Suprapubic skin (tissue), 4 donors: ENCODE measurements at regions not wholly inside any gene's neighbourhood (a gene's known extent, or its start where the extent isn't known, plus 50 kb on each side); places are given as distances from the start of the nearest gene placed in this dataset.

Experiments
- DNase-seq, 2 donors: peaks; one replicate each; pipeline ENCODE4 v3.0.0-alpha.2; 2019; ENCODE audit warnings: low spot score in 2 of 2
- H3K27ac ChIP-seq: fragments of 200-600 bp; sonication (generic); one replicate; pipeline ENCODE4 v1.5.1; 2019
- H3K27me3 ChIP-seq: fragments of 200-600 bp; sonication (generic); one replicate; pipeline ENCODE4 v1.5.1; 2019
- H3K36me3 ChIP-seq: fragments of 200-600 bp; sonication (generic); one replicate; pipeline ENCODE4 v1.5.1; 2019
- H3K4me1 ChIP-seq: fragments of 200-600 bp; sonication (generic); one replicate; pipeline ENCODE4 v1.5.1; 2019
- H3K4me3 ChIP-seq: fragments of 200-600 bp; sonication (generic); one replicate; pipeline ENCODE4 v1.5.1; 2019; ENCODE audit warnings: mild to moderate bottlenecking
- H3K9me3 ChIP-seq: fragments of 200-600 bp; sonication (generic); one replicate; pipeline ENCODE4 v1.5.1; 2019
- CTCF ChIP-seq, 2 donors: fragments of 200-600 bp in 1 of 2; fragments of 450-650 bp in 1 of 2; sonication (generic) in 1 of 2; IDR thresholded peaks; one replicate each; pipeline ENCODE4 v1.5.1; 2016 to 2019; ENCODE audit warnings: antibody characterized with exemption in 2 of 2, mild to moderate bottlenecking in 1 of 2, moderate library complexity in 1 of 2
- EP300 ChIP-seq: sonication (generic); formaldehyde crosslinking; IDR thresholded peaks from one replicate; pipeline ENCODE4 v1.6.1; 2017; ENCODE audit warnings: antibody characterized with exemption
- POLR2A ChIP-seq, 2 donors: fragments of 450-650 bp; IDR thresholded peaks; one replicate each; pipeline ENCODE4 v1.6.1; 2017; ENCODE audit warnings: antibody characterized with exemption in 2 of 2, mild to moderate bottlenecking in 2 of 2, moderate library complexity in 2 of 2
- POLR2AphosphoS5 ChIP-seq, 3 donors: sonication (generic); formaldehyde crosslinking; IDR thresholded peaks; one replicate each; pipeline ENCODE4 v1.6.1; 2017; ENCODE audit warnings: antibody characterized with exemption in 3 of 3
- WGBS: methylation state at CpG from one replicate; pipeline ENCODE4 v1.1.5; 2018; 5-methylcytosine and 5-hydroxymethylcytosine counted together

GRCh38 chr2:152251811-152252210, 76.2 kb upstream of the STAM2 start:
- DNase-seq: no peak
- 73% methylated on average over 2 of the region's 2 CpGs for WGBS
- H3K4me1 ChIP-seq: no peaks in the 10 kb centered on the region
- H3K27ac ChIP-seq: no peak overlapping the region
- H3K36me3 ChIP-seq: no peaks in the 10 kb centered on the region
- H3K9me3 ChIP-seq: no peaks in the 10 kb centered on the region
- TF ChIP-seq POLR2A (IDR thresholded peaks at IDR 0.05) (no peak), CTCF (IDR thresholded peaks at IDR 0.05) (no peak), POLR2AphosphoS5 (IDR thresholded peaks at IDR 0.05) (no peak), EP300 (no peak)
- H3K4me3 ChIP-seq: no peak overlapping the region
- H3K27me3 ChIP-seq: peaks cover 5% of the 10 kb centered on the region

DNA sequence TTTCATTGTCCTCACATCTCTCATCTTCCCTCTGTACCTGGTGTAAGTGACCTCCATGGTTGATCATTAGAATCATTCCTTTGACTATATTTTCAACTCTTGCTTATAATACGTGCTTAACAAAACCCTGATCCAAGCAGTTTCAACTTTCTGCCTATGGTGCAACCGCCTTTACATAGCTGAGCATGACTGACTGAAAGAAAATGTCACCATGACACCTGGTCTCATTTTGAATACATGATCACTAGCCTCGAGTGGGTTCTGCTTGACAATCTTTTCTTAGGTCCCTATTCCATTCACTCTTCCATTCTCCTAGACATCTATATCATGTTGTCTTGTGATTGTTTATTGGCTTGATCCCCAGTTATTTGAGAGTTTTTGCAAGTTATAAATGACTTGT, 78.9 kb upstream of the STAM2 start:
- Histone ChIP-seq H3K9me3 (no peaks in the 10 kb centered on the region), H3K4me3 (no peak overlapping the region), H3K27me3 (no peaks in the 10 kb centered on the region), H3K27ac (no peak overlapping the region), H3K4me1 (no peaks in the 10 kb centered on the region), H3K36me3 (no peaks in the 10 kb centered on the region)
- no peak for DNase-seq
- TF ChIP-seq POLR2AphosphoS5 (IDR thresholded peaks at IDR 0.05): no peak
- TF ChIP-seq CTCF (IDR thresholded peaks at IDR 0.05): no peak
- TF ChIP-seq EP300: no peak
- 97% methylated on average over 3 of the region's 3 CpGs for WGBS

DNA sequence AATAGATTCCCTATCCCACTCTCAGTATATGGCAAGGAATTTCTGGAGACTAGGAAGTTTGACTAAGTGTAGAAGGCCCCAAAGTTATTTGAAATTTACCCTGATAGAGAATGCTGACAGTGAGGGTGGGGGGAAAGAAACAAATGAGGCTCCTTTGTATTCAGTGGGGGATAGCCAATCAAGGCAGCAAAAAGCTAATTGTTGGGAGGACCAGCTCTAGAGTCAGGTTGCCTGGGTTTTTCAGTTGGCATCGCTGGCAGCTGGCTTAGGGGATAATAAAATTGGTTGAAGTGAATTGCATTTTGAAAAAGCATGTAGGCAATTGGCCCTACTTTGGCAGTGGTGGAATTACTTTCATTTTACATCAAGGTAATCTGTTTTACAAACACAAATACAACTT, 79.4 kb upstream of the STAM2 start:
- Histone ChIP-seq H3K4me3 (no peak overlapping the region), H3K36me3 (no peaks in the 10 kb centered on the region), H3K27me3 (no peaks in the 10 kb centered on the region), H3K9me3 (no peaks in the 10 kb centered on the region), H3K27ac (no peak overlapping the region), H3K4me1 (no peaks in the 10 kb centered on the region)
- TF ChIP-seq CTCF (IDR thresholded peaks at IDR 0.05): no peak
- no peak for TF ChIP-seq POLR2AphosphoS5 (IDR thresholded peaks at IDR 0.05)
- TF ChIP-seq EP300: no peak
- no peak for TF ChIP-seq POLR2A (IDR thresholded peaks at IDR 0.05)
- DNase-seq: no peak
- 100% methylated on average over 1 of the region's 1 CpG for WGBS

DNA sequence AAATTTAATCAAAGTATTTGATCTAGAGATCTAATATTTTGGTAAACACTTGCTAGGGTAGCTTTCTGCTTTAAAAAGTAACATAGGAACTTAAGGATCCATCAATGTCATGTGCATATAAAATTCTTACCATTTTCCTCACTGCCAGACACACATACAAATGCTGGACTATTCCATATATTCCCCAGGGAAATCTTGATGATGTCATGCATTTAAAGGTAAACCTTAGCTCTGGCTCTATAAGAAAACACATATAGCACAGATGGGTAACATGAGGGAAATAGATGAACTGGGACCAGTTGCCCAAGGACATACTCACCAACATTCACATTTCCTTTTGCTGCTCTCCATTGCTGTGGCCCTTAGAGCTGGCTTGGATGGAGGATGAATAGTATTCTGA, 79.1 kb upstream of the FMNL2 start:
- H3K4me1 ChIP-seq: no peaks in the 10 kb centered on the region

GRCh38 chr2:152260939-152261338, 74.0 kb upstream of the FMNL2 start:
- DNase-seq: no peak
- 77% methylated on average over 4 of the region's 4 CpGs for WGBS
- H3K4me3 ChIP-seq: no peak overlapping the region
- H3K27me3 ChIP-seq: no peaks in the 10 kb centered on the region
- H3K27ac ChIP-seq: no peak overlapping the region
- H3K36me3 ChIP-seq: no peaks in the 10 kb centered on the region
- no peak for TF ChIP-seq POLR2A (IDR thresholded peaks at IDR 0.05)
- no peak for TF ChIP-seq CTCF (IDR thresholded peaks at IDR 0.05)
- TF ChIP-seq EP300: no peak
- no peak for TF ChIP-seq POLR2AphosphoS5 (IDR thresholded peaks at IDR 0.05)
- H3K9me3 ChIP-seq: no peaks in the 10 kb centered on the region
- no peaks in the 10 kb centered on the region for H3K4me1 ChIP-seq

More for the DNA sequence above, 79.1 kb upstream of the FMNL2 start:
- Histone ChIP-seq H3K27me3 (no peaks in the 10 kb centered on the region), H3K36me3 (no peaks in the 10 kb centered on the region), H3K27ac (no peak overlapping the region), H3K9me3 (no peaks in the 10 kb centered on the region), H3K4me3 (no peak overlapping the region)
- TF ChIP-seq CTCF (IDR thresholded peaks at IDR 0.05): no peak
- no peak for TF ChIP-seq POLR2A (IDR thresholded peaks at IDR 0.05)
- TF ChIP-seq POLR2AphosphoS5 (IDR thresholded peaks at IDR 0.05): no peak
- no peak for TF ChIP-seq EP300
- DNase-seq: no peak
